Fibroblast of skin of right quadriceps (primary cell): ENCODE measurements at regions not wholly inside any gene's neighbourhood (a gene's known extent, or its start where the extent isn't known, plus 50 kb on each side); places are given as distances from the start of the nearest gene placed in this dataset.

Source experiments
- DNase-seq: peaks from one replicate; pipeline ENCODE4 v3.0.0-alpha.2; 2013

DNA sequence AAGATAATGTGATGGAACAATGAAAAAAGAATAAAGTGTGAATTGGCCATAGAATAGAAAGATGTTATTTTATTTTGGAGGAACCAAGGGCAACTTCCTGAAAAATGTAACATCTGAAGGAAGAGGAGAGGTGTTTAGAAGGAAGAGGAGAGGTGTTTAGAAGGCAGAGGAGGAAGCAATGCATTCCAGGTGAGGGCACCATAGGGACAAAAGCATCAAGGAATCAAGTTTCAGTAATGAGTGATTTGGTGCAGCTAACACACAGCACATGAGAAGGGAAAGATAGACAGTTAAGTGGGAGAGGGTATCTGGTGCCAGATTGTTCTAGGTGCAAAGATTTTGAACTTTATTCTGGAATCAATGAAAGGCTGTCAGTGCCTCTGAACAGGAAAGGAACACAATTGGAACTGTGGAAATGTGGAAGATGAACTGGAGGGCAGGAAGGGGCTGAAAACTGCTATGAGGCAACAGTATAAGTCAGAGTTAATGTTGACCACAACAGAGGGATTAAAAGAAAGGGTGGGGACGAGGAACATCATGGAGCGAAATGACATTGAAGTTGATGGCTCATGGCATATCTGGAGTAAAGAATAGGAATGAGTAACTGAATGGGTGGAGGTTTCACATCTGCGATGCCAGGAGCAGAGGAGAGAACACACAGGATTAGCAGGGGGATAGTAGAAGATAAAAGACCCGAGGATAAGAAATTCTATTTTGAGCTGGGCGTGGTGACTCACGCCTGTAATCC is 326.6 kb downstream of the LRIG3 start:
- no peak for DNase-seq

DNA sequence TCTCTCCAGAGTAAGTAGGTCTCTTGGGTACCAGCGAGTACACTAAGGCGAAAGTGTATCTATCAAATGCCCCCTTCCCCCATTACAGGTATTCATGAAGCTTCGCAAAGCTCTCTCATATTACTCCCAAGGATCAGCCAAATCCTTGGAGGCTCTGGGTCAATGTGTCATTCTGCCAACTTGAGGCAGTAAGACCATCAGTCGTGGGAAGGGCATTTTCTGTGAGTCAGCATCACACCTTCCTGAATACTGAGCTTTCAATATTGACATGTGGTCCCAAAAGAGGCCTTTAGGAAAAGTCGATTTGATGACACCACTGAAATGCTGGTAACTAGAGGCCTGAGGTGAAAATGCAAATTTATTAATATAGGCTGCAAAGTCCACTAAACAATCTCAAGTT is 323.9 kb downstream of the LRIG3 start:
- DNase-seq: no peak

DNA sequence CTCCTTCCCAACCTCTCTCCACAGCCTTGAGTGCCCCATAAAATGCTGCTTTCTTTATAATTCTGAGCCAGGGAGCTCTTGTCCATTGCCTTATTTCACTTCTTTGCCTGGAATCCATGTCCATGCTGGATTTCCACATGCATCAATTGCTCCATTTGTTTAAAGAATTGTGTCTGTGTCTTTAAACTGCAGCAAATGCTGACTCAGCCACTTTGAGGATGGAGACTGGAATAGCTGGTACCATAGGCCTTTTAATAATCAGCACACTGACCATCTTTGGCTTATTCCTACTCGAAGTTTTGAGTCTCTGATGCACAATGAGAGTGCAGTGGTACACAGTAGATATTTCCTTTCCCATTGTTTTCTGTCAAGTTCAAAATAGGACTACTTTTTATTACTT is 318.8 kb downstream of the LRIG3 start:
- DNase-seq: no peak

DNA sequence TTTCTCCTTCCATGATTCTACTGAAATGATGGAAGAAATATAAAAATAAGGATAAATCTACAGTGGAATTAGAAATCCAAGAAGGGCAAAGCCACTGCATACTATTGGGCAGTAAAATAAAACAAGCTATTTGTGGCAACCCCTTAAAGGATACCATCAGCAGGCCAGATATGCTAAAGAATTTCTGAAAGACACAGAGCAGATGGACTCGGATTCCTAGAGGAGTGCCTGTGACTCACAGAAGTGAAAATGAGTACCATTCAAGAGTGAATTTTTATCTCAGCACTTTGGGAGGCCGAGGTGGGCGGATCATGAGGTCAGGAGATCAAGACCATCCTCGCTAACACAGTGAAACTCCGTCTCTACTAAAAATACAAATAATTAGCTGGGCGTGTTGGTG is 318.1 kb downstream of the LRIG3 start:
- DNase-seq: no peak

DNA sequence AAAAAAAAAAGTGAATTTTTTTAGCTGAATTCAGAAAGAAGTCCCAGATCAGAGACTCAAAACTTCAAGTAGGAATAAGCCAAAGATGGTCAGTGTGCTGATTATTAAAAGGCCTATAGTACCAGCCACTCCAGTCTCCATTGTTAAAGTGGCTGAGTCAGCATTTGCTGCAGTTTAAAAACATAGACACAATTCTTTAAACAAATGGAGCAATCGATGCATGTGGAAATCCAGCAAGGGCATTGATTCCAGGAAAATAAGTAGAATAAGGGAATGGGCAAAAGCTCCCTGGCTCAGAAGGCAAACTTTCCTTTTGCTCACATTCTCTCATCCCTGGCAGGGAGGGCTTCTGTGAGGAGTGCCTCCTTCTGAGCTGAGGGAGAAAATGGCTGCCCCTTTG is 317.6 kb downstream of the LRIG3 start:
- no peak for DNase-seq

DNA sequence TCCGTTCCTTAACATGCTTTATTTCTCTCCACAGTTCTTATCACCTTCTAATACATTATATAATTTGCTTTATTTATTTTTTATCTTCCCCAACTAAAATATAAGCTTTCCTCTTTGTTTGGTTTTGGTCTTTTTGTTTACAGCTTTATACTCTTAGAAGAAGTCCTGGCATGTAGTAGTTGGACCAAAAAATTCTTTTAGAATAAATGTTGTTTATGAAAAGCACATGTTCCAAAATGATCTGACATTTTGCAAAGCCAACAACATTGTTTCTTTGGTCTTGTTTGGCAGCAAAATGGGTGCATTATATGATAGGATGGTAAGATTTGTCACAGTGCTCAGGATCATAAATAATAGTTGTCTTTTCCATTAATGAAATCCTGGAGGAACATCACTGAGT is 312.5 kb downstream of the LRIG3 start:
- DNase-seq: no peak

DNA sequence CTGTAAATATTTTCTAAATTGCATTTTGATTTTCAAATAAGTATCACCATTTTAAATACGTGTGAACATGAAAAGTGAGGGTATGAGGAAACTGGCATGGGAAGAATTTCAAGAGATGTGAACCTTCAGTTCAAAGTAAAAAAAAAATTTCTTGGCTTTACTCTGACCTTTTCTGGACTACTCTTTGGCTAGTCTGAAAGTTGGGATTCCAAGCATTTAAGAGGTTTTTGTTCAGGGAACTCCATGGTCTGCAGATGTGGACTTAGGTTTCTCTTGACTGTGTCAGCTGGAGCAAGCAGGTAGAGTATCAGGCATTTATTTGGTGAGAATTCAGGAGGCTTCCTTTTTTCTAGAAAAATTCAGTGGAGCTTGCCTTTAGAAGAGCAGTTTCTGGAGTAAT is 311.6 kb downstream of the LRIG3 start:
- DNase-seq: no peak

DNA sequence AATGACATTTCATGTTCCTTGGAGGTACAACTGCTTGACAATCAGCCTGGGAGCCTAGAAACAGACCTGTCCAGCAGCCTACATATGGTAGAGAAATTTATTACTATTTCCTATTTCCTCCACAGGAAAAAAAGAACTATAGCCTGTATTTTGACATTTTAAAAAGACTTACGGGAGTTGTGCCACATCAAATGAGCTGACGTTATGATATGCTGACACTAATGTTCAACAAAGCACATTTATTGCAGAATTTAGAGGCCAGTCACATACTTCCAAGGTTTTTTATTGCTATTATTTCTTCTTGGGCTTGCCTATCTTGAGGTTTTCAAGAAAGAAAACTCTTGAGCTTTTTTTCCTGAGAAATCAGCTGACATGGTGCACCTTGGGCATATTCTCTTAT is 305.3 kb downstream of the LRIG3 start:
- DNase-seq: no peak

DNA sequence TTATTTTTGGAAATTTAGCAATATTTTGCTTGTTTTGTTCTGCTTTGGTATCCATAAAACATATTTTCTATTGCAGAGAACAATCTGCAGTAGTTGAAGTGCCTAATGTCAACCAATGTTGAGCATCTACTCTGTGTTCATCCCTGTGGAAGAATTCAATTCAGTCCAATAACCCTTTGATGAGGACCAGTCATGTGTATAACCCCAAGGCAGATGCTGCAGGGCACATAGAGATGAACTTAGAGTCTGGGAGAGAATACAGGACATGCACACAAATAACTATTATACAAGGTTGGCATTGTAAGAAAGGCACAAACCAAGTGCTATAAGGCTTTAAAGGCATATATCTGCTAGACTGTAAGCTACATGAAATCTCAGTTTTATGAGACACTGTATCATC is 304.7 kb downstream of the LRIG3 start:
- DNase-seq: no peak

DNA sequence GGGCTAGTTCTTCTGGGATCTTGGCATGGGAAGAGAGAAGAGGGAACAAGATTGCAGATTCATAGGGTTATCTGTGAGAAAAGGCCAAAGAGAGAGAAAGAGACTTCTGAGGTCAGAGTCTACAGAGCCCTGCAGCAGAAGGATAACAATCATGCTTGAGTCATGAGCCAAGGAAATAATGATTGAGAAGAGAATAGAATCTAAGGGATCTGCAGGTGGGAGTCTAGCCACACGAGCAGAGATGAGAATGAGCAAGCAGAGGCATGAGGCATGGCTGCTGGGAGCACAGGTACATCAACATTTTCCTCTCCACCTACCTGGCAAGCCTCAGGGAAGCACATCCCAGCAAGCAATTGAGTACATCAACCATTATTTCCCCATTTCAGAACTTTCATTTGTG is 303.7 kb downstream of the LRIG3 start:
- DNase-seq: no peak

DNA sequence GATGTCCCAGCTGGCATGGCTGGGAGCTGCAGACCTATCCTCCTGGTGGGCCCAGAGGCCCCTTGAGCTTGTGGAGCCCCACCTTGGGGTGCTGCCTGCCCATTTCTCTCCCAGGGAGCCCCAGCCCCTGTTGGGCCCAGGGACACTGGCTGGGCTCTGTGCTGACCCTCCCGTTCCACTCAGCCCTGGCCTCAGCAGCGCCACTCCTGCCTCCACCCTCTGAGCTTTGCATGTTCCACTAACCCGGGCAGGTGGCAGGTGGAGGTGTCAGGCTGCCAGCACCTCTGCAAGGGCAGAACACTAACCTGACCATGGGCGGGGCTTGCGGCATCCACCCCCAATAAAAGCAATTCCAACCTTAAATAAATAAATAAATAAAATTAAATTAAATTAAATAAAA is 299.2 kb downstream of the LRIG3 start:
- no peak for DNase-seq

DNA sequence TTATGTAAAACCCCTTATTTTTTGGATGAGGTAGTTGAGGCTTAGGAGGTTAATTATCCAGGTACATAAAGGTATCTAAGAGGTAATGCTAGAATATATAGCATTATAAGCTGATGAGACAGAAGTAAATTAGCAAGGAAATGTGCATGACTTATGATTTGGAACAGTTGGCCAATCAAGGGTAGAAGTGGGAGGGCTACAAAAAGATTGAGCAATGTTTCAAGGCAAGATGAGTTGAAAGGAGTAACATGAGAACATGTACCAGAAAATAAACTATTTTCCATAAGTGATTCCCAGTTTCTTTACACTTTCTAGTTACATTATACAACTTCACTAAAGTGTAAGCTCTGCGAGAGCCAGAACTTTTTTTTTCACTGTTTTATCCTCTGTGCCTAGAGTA is 290.9 kb downstream of the LRIG3 start:
- peak; percentile 27 for DNase-seq

DNA sequence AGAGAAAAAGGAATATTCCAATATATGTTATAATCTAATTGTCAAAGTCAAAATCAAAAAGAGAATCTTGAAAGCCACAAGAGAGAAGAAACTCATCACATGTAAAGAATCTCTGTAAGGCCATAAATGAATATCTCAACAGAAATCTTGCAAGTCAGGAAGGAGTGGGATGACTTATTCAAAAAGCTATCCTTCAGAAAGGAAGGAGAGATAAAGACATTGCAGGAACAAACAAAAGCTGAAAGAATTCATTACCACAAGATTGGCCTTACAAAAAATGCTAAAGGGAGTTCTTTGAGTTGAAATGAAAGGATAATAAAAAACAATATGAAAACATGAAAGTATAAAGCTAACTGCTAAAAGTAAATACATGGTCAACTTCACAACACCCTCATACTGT is 286.8 kb downstream of the LRIG3 start:
- DNase-seq: peak; percentile 23

DNA sequence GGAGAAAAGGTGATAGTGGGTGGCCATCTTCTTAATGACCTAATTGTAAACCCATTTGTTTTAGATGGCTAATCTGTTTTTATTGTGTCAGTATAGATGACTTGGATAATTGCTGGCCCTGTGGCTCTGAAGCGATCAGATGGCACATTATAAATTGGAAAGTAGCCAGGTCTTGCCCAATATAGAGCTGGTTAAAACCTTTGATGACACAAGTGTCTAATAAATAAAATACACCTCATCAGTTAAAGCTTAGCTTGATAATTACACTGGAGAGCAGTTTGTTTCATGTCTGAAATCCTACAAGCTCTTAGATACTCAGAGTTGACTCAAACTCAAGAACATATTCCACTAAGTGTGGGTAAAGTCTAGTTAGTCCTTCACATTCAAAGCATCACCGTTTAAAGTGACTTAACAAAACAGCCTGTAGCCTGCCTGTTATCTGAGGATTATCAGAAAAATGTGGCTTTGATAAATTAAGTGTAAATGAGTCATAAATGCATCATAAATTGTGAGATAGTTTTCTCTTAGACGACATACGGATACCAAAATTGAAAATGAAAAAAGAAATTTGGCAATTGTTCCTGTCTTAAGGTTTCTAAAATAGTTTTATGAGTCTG is 280.9 kb downstream of the LRIG3 start:
- peak; percentile 44 for DNase-seq

DNA sequence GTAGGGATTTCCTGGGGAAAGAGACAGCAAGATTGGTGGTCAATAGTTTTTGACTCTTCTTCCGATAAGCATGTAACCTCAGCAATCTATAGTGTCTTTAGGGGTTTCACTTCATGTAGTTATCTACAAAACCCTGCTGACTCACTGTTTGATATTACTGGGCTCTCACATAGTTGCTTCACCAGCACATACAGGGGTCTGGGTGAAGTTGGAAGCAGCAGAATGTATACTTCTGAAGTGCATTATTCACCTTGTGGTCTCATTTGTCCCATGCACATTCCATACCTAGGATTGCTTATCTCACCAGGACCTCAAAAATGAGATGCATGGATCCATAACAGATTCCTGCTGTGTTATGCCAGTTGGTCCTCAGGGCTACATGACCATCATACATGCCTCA is 280.0 kb downstream of the LRIG3 start:
- peak; percentile 31 for DNase-seq

DNA sequence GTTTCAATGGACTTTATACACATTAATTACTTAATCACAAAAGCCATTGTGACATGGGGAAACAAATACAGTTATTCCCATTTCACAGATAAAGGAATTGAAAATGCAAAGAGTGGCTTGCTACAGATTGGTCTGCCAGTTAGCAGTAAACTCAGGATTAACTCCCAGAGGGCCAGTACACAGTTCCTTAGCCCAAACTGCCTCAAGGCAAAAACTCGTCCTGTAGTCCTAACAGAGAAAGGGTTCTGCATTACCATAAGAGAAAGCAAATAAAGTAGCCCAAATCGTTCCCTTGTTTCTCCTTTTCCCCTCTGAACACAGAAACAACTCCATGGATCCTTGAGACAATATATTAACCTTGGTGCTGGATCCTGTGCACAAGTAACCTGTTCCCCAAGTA is 274.4 kb downstream of the LRIG3 start:
- DNase-seq: no peak

DNA sequence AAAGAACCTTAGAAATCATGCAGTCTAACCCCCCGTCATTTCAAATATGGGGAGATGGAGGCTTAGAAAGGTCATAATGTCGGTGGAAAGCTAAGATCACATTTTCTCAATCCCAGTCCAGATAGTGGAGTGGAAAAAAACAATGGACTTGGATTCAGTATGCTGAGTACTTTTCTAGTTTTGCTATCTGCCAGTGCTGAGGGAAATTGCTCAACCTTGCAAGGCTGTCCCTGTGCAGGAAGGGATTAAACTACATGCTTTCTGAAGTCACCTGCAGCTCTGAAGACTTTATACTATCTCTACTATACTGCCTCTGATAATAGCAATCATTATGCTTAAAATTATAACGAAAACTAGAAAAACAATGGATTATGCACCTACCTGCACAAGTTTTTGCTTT is 272.8 kb downstream of the LRIG3 start:
- no peak for DNase-seq

DNA sequence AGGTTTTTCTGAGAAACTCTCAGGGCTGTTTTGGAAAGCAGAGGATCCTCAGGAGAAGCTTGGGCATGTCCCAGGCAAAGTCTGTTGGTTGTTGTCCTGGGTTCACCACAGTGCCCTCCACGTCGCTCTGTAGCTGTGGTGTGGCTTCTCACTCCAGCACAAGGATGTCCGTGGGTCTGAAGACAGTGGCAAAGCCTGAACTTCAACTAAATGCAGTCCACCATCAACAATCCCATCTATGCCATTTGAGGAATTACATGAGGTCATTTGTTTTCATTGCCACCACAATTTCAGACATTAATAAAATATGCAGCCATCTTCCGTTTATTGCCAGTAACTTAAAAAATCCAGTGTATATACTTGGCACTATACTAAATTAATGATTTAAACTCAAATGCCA is 272.1 kb downstream of the LRIG3 start:
- DNase-seq: peak; percentile 3

DNA sequence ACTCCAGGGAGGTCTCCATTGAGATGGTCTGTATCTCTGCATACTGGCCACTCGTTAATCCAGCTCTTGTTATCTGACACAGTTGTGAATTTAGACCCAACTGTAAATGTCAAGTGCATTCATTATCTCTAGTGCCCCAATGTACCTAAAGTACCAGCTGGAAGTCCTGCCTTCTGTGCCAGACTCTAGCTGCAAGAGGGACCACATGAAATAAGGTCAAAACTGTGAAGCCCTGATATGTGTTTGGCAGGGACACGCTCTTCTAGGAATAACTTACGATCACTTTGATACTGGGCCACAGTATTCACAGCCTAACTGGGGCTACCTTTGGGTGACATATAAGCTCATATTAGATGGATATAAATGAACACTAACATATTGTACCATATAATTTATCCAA is 268.5 kb downstream of the LRIG3 start:
- no peak for DNase-seq

DNA sequence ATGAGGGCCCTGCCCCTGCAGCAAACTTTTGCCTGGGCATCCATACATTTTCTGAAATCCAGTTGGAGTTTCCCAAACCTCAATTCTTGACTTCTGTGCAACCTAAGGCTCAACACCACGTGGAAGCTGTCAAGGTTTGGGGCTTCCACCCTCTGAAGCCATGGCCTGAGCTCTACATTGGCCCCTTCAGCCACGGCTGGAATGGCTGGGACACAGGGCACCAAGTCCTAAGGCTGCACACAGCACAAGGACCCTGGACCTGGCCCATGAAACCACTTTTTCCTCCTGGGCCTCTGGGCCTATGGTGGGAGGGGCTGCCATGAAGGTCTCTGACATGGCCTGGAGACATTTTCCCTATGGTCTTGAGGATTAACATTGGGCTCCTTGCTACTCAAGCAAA is 266.3 kb downstream of the LRIG3 start:
- DNase-seq: no peak

DNA sequence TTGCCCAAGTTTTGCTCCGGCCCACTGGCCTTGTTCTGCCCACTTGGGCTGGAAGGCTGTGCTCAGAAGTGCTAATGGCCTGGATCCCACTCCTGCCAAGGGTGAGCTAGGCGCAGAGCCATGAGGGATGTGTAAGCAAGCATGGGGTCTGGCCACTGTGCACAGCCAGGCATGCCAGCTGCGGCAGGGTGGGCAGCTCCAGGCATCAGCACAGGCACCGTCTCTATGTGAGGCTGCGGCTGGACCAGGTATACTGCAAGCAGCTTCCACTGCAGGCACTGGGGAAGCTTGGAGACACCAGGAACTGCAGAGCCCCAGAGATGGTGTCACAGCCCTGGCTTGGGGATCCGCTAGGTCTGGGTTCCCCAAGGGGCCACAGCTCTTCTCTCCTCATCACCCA is 264.9 kb downstream of the LRIG3 start:
- DNase-seq: no peak

DNA sequence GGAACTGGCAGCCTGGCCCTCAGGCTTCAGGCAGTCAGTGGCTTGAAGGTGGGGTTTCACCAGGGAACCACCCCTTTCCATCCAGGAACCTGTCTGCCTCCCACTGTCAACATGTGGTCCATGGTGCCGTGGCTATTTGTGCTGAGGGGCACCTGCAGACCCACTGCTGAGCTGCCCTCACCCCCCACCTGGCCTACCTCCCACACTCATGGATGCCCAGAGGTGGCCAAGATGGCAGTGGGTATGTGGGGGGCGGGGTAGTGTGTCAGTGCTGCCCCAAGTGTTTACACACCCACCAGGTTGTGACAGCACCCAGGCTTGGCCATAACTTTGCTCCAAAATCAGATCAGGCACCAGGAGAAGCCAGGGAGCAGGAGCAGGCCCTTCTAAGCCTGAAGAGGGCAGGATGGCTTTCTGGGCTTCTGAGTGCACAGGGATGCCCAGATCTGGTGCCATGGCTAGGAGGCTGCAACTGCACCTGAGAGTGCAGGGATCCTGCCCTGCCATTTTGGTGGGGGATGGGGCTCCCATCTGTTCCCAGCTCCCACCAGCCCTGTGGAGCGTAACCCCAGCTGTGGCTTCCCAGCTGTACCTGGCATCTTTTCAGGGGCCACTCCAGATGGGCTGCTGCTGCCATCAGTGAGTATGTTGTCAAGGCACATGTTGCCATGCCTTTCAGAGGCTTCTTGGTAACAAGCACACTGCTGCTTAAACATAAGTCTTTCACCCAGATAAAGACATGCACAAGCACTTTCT is 263.9 kb downstream of the LRIG3 start:
- no peak for DNase-seq

DNA sequence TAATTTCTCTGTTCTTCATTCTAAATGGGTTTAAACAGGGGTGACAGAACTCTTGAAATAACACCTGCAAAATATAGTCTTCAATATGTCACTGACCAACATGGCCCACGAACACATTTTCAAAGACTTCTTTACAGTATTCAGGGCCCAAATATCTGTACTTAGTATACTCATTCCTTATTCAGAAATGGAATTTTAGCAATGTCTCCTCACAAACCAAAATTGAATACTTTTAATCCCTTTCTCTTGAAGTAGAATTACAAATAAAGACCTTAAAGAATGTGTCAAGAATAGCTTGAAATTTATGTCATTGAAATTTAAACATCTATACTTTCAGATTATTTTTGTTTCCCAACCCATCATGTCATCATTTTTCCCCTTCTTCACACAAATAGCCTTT is 263.1 kb downstream of the LRIG3 start:
- peak; percentile 42 for DNase-seq

DNA sequence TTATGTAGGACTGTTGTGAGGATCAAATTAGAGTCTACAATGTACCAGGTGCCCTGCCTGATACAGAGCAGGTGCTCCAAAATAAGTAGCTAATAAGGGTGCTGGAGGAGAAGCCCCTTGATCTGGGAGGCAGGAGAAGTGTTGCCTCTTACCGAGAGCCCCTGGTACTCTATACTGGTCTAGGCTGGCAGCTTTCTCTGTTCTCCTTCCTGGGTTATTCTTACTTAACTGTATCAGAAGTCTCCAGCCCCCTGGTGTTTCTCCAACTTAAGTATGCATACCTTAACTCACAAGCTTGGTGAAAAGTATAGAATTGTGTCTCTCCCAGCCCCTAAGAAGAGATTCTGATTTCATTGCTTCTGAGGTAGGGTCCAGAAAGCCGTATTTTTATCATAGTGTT is 254.9 kb downstream of the LRIG3 start:
- DNase-seq: no peak
